ENCODE measurements at regions not wholly inside any gene's neighbourhood (a gene's known extent, or its start where the extent isn't known, plus 50 kb on each side); places are given as distances from the start of the nearest gene placed in this dataset.

DNA sequence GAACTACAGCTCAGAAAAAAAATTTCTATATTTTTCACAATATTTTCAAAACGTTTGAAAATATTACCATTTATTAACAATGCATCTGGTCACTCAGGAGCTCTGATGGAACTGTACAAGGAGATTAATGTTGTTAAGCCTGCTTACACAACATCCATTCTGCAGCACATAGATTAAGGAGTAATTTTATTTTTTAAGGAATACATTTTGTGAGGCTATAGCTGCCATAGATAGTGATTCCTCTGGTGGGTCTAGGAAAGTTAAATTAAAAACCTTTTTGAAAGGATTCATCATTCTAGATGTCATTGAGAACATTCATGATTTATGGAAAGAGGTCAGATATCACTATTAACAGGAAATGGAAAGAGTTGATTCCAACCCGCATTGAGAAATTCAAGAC is 196.9 kb downstream of the C3orf38 start:
- TF ChIP-seq POLR2A (IDR thresholded peaks at IDR 0.05; ENCODE audit: low read depth, low read length) (no peak), POLR2AphosphoS5 (IDR thresholded peaks at IDR 0.05; ENCODE audit: low read depth, low read length) (no peak), TAF1 (IDR thresholded peaks at IDR 0.05; ENCODE audit: borderline replicate concordance, low read depth, low read length) (no peak)

Measured in GM12892 (cell line).